ENCODE measurements at regions not wholly inside any gene's neighbourhood (a gene's known extent, or its start where the extent isn't known, plus 50 kb on each side); places are given as distances from the start of the nearest gene placed in this dataset.
A peak's percentile ranks its signal among the peaks of the same experiment; 100 is the strongest.
"Not testable (repeated sequence)": the region's sequence is repeated elsewhere in the genome, so short reads cannot be mapped to it uniquely, and the experiment has no call there.

DNA sequence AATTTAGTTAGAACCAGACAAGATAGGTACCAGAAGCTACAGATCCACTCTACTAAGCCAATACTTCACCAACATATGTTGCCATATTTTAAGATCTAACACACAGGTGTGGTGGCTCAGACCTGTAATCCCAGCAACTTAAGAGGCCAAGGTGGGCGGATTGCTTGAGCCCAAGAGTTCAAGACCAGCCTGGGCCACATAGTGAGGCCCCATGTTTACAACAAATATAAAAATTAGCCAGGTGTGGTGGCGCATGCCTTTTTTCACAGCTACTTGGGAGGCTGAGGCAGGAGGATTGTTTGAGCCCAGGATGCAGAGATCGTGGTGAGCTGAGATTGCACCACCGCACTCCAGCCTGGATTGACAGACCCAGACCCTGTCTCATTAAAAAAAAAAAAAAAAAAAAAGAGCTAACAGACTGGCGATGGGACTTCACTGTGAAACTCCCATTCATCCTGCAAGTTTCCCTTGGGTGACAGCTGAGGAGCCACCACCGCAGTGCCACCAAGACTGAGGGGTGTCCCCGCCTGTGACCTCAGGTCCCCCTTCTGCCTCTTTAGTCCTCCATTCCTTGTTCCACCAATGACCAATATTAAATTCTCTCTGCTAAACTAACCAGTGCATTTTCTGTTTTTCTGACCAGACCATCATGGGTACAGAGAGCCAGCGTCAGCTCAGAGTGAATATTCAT, 163.3 kb downstream of the OR4M2 start:
- no peak for ATAC-seq
- Mint-ChIP-seq H3K9me3 (peaks cover 0 to 7% of the 10 kb centered on the region in 2 donors), H3K4me1 (peaks cover 6% of the 10 kb centered on the region), H3K27ac (no peak overlapping the region), H3K27me3 (peaks cover 22% of the 10 kb centered on the region), H3K4me3 (no peak overlapping the region)
- DNase-seq = no peak

DNA sequence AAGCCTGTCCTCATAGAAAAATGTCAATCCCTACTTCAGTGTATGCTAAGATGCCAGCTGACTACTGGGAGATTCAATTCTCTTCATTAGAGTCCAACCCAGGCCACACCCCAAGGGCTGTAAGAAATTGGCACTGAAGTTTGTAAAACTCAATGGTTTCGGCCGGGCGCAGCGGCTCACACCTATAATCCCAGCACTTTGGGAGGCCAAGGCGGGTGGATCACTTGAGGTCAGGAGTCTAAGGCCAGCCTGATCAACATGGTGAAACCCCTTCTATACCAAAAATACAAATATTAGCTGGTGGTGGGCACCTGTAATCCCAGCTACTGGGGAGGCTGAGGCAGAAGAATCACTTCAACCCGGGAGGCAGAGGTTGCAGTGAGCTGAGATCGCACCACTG, 169.2 kb downstream of the OR4M2 start:
- peaks cover 50% of the 10 kb centered on the region for H3K27me3 Mint-ChIP-seq
- H3K9me3 Mint-ChIP-seq, H3K4me3 Mint-ChIP-seq, ATAC-seq, DNase-seq, H3K27ac Mint-ChIP-seq: not testable (repeated sequence)
- peaks cover 12% of the 10 kb centered on the region for H3K4me1 Mint-ChIP-seq

DNA sequence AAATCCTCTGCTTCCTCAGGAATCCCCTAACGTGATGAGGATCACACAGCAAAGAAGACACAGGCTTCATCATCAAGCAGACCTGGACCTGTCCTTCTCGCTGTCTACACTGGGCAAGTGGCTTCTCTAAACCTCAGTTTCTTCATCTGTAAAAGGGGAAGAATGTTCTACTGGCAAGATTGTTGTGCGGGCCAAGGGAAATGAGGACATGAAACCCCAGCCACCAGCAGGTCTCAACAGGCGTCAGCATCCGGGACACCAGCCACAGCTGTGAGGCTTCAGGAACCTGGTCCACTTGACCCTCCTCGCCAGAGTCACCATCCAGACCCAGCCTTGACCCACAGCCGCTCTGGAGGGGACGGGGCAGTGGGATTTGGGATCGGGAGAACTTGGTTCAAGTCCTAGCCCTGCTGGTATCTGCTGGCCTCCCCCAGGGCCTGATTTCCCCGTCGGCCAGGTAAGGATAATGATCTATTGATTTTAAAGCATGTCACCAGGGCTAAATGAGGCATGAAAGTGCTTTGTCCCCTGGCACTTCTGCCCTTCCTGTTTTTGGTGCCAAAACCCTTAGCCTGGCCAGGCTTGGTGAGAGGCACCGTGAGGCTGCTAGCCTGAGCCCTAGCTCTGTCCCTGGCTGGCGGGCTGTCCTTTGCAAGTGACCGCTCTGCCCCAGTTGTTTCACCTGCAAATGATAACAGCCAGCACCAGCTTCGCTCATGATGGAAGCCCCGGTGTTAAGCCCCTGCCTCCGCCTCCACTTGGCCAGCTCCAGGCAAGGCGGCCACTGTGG, 170.4 kb downstream of the OR4M2 start:
- peaks cover 21% of the 10 kb centered on the region for H3K4me1 Mint-ChIP-seq

DNA sequence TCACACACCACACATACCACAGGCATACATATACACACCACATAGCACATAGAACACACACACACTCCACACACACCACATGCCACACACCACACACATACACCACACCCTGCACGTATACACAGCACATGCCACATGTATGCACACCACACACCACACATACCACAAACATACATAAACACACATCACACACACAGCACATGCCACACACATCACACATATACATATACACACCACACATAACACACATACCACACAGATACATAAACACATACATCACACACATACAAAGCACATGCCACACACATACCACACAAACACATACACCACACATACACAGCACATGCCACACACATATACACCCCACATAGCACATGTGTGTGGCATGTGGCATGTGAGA, 171.1 kb downstream of the OR4M2 start:
- ATAC-seq (no peak), DNase-seq (no peak)
- Mint-ChIP-seq H3K4me1 (peaks cover 21% of the 10 kb centered on the region), H3K27me3 (peaks cover 62% of the 10 kb centered on the region), H3K4me3 (no peak overlapping the region), H3K27ac (peak overlapping the region in 1 of 2 donors; percentile 2), H3K9me3 (peaks cover 0 to 2% of the 10 kb centered on the region in 2 donors)

More for the DNA sequence above, 170.4 kb downstream of the OR4M2 start:
- H3K4me3 Mint-ChIP-seq, H3K9me3 Mint-ChIP-seq, ATAC-seq, H3K27ac Mint-ChIP-seq, DNase-seq: not testable (repeated sequence)
- peaks cover 62% of the 10 kb centered on the region for H3K27me3 Mint-ChIP-seq

DNA sequence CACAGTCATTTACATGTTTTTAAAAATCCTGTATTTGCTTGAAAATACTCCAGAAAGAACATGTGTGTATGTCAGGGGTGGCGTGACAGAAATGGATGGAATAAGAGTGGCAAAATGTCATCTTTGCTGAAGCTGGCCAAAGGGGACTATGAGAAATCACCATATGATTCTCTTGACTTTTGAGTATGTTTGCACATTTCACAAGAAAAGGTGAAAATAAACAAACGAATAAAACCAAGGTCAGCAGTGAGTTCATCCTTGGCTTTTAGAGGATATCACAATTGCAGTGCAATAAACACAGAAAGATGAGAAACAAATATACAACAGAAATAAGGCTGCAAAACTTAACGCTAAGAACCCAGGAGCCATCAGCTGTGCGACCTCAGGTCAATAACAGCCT, 171.7 kb downstream of the OR4M2 start:
- H3K4me3 Mint-ChIP-seq, H3K9me3 Mint-ChIP-seq, H3K27ac Mint-ChIP-seq, ATAC-seq, DNase-seq: not testable (repeated sequence)
- peaks cover 66% of the 10 kb centered on the region for H3K27me3 Mint-ChIP-seq
- peaks cover 21% of the 10 kb centered on the region for H3K4me1 Mint-ChIP-seq

DNA sequence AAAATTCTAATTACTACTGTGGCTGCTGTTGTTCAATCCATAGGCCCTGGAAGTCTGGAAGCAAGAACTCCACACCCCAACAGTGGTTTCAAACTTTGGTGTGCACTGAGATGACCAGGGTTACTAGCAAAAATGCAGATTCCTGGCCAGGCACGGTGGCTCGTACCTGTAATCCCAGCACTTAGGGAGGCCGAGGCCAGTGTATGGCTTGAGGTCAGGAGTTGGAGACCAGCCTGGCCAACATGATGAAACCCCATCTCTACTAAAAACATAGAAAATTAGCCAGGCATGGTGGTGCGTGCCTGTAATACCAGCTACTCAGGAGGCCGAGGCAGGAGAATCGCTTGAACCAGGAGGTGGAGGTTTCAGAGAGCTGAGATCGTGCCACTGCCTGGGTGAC, 172.2 kb downstream of the OR4M2 start:
- H3K27ac Mint-ChIP-seq, DNase-seq, ATAC-seq, H3K4me3 Mint-ChIP-seq, H3K9me3 Mint-ChIP-seq: not testable (repeated sequence)
- Mint-ChIP-seq H3K4me1 (peaks cover 21% of the 10 kb centered on the region), H3K27me3 (peaks cover 67% of the 10 kb centered on the region)

DNA sequence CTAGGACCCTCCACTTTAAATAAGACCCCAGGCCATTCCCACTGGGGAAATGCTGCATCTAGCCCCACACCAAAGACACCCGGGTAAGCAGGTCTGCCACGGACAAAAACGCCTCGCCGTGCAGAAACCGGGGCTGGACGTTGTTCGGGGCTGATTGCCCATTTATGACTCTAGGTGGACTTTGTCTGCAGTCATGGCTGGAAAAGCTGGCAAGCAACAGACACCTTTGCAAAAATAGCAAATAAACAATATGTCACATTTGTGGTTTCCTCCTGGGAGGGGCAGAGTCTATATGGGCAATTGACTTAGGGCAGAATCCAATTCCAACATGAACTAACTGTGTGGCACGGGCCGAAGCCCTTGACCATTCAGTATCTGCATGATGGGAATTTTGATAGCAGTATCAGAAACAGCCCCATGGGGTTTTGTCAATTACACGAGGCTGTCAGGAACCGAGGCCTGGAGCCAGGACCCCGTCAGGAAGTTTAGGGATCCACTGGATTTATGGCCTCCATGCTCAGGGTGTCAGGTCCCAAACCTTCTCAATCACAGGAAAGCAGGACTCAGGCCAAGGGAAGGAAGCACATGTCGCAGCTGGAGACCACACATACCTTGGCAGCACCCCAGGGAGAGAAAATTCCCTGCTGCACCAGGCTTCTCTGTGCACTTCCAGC, 172.8 kb downstream of the OR4M2 start:
- Mint-ChIP-seq H3K4me1 (peaks cover 21% of the 10 kb centered on the region), H3K27me3 (peaks cover 60% of the 10 kb centered on the region)
- H3K9me3 Mint-ChIP-seq, ATAC-seq, H3K4me3 Mint-ChIP-seq, H3K27ac Mint-ChIP-seq, DNase-seq: not testable (repeated sequence)

DNA sequence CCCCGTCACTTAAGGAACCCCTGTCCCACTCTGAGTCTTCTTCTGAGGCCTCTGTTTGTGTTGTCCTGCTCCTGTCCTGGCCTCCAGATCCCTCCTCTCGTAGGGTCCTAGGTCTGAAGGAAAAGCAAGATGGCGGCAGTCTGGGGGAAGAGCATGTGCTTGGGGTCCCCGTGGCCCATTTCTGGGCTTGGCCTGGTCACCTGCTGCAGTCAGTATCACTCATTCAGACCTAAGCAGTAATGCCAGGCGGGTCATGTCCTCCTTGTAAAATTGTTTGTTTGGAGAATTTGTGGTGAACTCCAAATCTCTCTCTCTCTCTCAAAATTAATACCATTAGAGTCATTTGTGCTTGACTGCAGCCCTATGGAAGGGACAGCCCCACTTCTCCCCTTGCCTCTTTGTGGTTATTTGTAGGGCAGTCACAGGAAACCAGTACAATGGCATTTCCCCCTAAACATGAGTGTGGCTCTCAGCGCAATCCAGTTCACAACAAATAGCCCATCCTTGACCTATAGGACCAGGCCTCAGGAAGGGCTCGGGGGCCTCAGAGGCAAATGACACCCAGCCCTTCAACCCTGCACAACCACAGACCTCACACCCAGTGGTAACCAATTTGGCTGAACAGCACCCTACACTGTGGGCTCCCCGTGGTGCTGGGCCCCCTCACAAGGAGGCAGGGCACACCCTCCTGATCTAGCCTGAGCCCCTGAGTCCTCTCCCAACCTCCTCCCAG, 173.5 kb downstream of the OR4M2 start:
- H3K4me3 Mint-ChIP-seq = peak overlapping the region; percentile 25 to 27
- peak overlapping the region; percentile 64 to 72 for H3K27ac Mint-ChIP-seq
- peaks cover 57% of the 10 kb centered on the region for H3K27me3 Mint-ChIP-seq
- H3K9me3 Mint-ChIP-seq = no peaks in the 10 kb centered on the region
- H3K4me1 Mint-ChIP-seq = peaks cover 23% of the 10 kb centered on the region
- ATAC-seq (peak; percentile 84), DNase-seq (peak; percentile 18 to 44)

DNA sequence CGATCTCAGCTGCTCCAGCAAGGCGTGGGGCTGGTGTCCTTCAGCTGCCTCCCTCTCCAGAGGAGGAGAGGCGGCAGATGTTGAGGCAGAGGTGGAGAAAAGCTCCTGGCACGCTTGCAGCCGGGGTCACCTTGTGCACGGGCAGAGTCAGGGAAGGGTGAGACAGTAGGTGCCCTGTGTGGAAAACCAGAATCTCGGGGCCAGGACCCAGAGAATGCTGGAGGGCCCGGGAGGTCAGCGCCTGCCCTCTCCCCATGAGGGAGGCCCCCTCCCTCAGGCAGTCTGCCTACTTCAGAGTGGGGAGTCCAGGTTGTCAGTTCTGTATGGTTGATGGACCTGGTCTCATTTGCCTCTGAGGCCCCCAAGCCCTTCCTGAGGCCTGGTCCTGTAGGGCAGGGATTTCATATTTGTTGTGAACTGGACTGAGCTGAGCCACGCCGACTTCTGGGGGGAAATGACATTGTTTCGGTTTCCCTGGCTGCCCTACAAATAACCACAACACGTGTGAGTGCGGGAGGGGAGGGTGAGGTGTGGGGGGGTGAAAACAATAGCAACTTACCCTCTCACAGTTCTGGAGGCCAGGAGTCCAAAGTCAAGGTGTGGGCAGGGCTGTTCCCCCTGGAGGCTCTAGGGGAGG, 174.2 kb downstream of the OR4M2 start:
- Mint-ChIP-seq H3K27me3 (peaks cover 64% of the 10 kb centered on the region), H3K27ac (peak overlapping the region in 1 of 2 donors; percentile 64), H3K4me1 (peaks cover 30% of the 10 kb centered on the region), H3K4me3 (peak overlapping the region in 1 of 2 donors; percentile 27)
- not testable (repeated sequence) for H3K9me3 Mint-ChIP-seq, DNase-seq
- peak; percentile 2 for ATAC-seq

DNA sequence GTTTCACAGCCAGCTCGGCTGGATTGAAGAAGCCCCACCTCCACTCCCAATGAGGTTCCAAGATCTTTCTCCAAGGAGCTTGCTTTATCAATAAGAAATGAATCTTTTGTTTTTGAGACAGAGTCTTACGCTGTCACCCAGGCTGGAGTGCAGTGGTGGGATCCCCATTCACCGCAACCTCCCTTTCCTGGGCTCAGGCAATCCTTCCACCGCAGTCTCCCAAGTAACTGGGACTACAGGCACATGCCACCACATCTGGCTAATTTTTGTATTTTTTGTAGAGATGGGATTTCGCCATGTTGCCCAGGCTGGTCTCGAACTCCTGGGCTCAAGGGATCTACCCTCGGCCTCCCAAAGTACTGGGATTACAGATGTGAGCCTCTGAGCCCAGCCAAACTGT, 175.3 kb downstream of the OR4M2 start:
- H3K27ac Mint-ChIP-seq, DNase-seq, ATAC-seq, H3K9me3 Mint-ChIP-seq, H3K4me3 Mint-ChIP-seq: not testable (repeated sequence)
- peaks cover 41% of the 10 kb centered on the region for H3K4me1 Mint-ChIP-seq
- peaks cover 75% of the 10 kb centered on the region for H3K27me3 Mint-ChIP-seq

DNA sequence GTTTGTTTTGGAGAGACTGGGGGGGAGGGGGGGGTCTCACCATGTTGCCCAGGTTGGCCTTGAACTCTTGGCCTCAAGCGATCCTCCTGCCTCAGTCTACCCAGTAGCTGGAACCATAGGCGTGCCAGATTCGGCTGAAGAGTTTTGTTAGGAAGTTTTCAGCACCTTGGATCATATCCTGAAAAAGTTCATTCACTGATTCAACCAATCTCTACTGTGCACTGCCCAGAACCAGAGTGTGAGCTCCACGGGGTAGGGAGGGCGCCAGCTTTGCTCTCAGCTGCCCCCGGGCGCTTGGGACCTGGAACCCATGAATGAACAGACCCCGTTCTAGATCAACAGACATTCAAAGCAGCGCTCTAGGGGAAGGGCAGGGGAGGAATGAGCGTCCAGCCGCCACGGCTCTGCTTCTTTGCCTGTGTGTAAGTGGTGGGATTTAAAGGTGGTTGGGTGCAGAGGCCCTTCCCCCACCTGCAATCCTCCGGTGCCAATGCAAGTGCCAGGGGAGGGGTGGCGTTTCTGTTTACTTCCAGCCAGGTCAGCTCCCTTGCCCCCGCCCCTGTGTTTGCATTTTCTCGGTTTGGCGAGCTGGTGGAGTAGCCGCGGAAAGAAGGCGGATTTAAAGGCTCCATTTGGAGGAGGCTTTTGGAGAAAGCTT, 176.2 kb downstream of the OR4M2 start:
- Mint-ChIP-seq H3K4me1 (peaks cover 49% of the 10 kb centered on the region), H3K27me3 (peaks cover 75% of the 10 kb centered on the region)
- not testable (repeated sequence) for H3K27ac Mint-ChIP-seq, H3K9me3 Mint-ChIP-seq, ATAC-seq, DNase-seq, H3K4me3 Mint-ChIP-seq

DNA sequence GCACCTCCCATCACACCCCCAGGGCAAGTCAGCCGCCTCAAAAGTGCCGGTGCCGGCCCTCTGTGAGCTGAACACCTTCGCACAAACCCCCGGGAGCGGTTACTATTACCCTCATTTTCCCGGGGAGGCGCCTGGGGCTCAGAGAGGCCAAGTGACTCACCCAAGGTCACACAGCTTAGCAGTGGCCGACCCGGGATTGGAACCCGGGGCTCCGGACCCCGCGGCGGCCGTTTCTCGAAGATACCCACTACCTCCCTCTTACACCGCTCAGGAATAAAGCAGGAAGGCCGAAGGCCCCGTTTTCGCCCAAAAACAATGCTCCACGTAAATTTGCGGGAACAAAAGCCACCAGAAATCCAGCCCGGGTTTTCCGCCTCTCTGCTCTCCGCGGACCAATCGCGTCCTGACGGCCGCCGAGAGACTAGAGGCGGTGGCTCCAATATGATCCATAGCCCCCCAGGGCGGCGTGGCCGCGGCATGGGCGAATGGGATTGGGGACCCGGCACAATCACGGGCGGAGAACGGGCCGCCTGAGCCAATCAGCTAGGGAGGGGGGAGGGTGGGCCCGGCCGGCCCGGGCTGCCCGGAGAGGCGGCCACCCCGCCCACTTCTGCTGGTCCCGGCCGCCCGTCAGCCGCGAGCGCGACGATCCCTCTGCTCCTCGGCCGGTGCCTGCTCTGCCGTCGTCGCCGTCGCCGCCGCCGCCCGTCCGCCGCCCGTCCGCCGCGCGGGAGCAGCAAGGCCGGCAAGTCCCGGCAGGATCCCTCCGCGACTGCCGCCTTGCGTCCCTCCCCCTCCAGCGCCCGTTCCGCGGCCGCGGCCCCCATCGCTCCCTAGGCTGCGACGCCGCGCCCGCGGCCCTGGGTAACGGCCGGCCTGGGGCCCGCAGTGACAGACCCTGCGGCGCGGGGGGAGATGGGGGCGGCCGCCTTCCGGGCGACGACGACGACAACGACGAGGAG, 177.0 kb downstream of the OR4M2 start:
- Mint-ChIP-seq H3K4me3 (no peak overlapping the region), H3K27ac (no peak overlapping the region), H3K27me3 (peaks cover 73% of the 10 kb centered on the region), H3K9me3 (no peaks in the 10 kb centered on the region), H3K4me1 (peaks cover 49% of the 10 kb centered on the region)
- ATAC-seq (peak; percentile 17), DNase-seq (no peak)

DNA sequence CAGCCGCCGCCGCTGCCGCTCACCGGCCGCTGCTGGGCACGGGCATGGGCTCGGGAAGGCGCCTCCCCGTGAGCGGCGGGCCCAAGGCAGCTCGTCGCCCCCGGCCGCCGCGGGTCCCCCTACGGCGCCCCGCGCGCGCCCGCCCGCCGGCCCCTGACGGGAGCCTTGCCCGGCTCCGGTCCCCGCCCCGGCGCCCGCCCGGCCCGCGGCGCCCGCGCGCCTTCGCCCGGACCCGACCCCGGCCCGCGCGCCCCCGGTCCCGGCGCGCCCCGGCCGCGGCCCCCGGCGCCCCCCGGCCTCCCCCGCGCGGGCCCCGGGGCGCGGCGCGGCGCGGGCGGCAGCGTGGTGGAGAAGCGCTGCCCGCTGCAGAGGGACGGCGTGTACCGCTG, 177.7 kb downstream of the OR4M2 start:
- no peaks in the 10 kb centered on the region for H3K9me3 Mint-ChIP-seq
- H3K4me1 Mint-ChIP-seq = peaks cover 49% of the 10 kb centered on the region
- no peak overlapping the region for H3K27ac Mint-ChIP-seq
- DNase-seq (no peak), ATAC-seq (peak; percentile 54)
- no peak overlapping the region for H3K4me3 Mint-ChIP-seq
- H3K27me3 Mint-ChIP-seq = peaks cover 73% of the 10 kb centered on the region

All from stimulated activated naive CD8-positive, alpha-beta T cell treated with anti-CD3 and anti-CD28 coated beads, Interleukin-15, amount 100 ng/mL, for 72 hours (primary cell).